ENCODE measurements at regions not wholly inside any gene's neighbourhood (a gene's known extent, or its start where the extent isn't known, plus 50 kb on each side); places are given as distances from the start of the nearest gene placed in this dataset.

- H3K9me3 ChIP-seq = no peaks in the 10 kb centered on the region
- WGBS, 4 donors = 90 to 92% (median 91%) methylated on average over 8 of the region's 8 CpGs
- H3K27me3 ChIP-seq = peaks cover 0 to 12% (median 0%) of the 10 kb centered on the region in 9 donors
- no peak overlapping the region for H3K4me3 ChIP-seq
- DNase-seq (no peak), ATAC-seq (no peak)
- peaks cover 0 to 7% (median 0%) of the 10 kb centered on the region in 12 donors for H3K4me1 ChIP-seq
- TF ChIP-seq POLR2A (IDR thresholded peaks at IDR 0.05) (no peak), CTCF (IDR thresholded peaks at IDR 0.05) (no peak)
- no peaks in the 10 kb centered on the region for H3K36me3 ChIP-seq
- intact Hi-C loops (cut with DNase I) = loop anchor here in 9 of 10 donors (2.0 to 10.0 kb wide), 3 partner anchors 299 to 303 kb away; no protein-coding TSS in a partner anchor
- no peak overlapping the region for H3K27ac ChIP-seq
Measured at GRCh38 chr10:129333706-129334105, 133.3 kb upstream of the MGMT start.

DNA sequence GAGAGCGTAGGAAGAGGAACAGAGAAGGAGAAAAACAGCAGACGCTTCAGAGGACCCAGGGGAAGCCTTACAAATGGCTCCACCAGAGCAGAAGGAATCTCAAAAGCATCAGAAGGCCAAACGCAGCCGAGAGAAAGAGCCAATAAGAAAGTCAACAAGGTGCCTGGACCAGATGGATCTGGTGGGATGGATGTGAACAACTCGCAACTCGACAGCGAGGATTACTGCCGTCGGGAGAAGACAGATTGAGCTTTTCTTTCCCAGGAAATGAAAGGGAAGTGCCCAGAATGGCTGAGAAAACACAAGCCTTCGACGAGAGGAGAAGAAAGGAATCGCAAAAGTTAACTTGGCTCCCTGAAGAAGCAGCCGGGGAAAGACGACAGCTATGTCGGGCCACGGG lies 132.8 kb upstream of the MGMT start:
- DNase-seq (no peak), ATAC-seq (no peak)
- H3K27me3 ChIP-seq = peaks cover 0 to 12% (median 0%) of the 10 kb centered on the region in 9 donors
- TF ChIP-seq CTCF (IDR thresholded peaks at IDR 0.05) = no peak
- no peak overlapping the region for H3K4me3 ChIP-seq
- H3K36me3 ChIP-seq = no peaks in the 10 kb centered on the region
- peaks cover 0 to 7% (median 0%) of the 10 kb centered on the region in 12 donors for H3K4me1 ChIP-seq
- intact Hi-C loops (cut with DNase I) = loop anchor here in 7 of 10 donors (5.0 to 10.0 kb wide), 2 partner anchors 299 to 302 kb away; no protein-coding TSS in a partner anchor
- H3K27ac ChIP-seq = no peak overlapping the region
- H3K9me3 ChIP-seq = no peaks in the 10 kb centered on the region
- 73 to 77% (median 76%) methylated on average over 16 of the region's 16 CpGs for WGBS, 4 donors

DNA sequence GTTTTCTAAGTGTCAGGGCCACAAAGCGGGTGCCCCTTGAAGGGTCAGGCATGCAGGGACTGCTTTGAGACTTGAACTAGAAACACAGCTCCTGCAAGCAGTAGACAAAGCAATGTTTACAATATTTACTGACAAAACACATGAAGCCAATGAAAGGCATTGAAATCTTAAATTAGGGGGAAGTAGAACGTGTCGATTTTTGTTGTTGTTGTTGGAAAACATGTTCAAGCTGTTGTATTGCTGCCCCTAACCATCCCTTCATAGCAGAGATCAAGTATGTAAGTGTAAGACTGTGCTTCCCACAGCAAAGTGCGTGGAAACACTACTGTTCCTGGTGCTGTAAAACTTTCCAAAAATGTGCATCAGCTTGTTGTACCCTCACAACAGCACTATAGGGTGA lies 131.6 kb upstream of the MGMT start:
- intact Hi-C loops (cut with DNase I) = loop anchor here in 3 of 10 donors (10.0 kb wide), 1 partner anchor 301 kb away; no protein-coding TSS in a partner anchor
- no peak overlapping the region for H3K27ac ChIP-seq
- DNase-seq = no peak

DNA sequence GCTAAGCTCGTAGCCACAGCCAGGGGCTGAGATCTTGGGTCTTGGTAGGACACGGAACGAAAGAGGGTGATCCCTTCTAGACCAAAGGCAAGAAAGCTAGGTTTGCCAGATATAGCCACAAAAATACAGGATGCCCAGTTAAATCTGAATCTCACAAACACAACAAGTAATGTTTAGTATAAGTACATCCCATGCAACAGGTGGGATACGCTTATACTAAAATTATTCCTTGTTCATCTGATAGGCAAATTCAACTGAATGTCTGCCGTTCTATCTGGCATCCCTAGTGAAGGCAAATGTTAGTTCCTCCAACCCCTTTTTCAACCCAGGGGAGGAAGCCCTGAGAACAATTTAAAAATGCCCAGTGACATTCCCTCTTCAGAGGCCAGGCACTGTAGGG lies 131.1 kb upstream of the MGMT start:
- 94 to 99% (median 95%) methylated on average over 5 of the region's 5 CpGs for WGBS, 4 donors
- no peak for TF ChIP-seq CTCF (IDR thresholded peaks at IDR 0.05)
- no peak for TF ChIP-seq POLR2A (IDR thresholded peaks at IDR 0.05)

More for the DNA sequence above, 131.6 kb upstream of the MGMT start:
- no peak for ATAC-seq
- H3K36me3 ChIP-seq = no peaks in the 10 kb centered on the region
- TF ChIP-seq POLR2A (IDR thresholded peaks at IDR 0.05) (no peak), CTCF (IDR thresholded peaks at IDR 0.05) (no peak)
- WGBS, 4 donors = 88 to 95% (median 93%) methylated on average over 4 of the region's 4 CpGs
- no peaks in the 10 kb centered on the region for H3K9me3 ChIP-seq
- no peak overlapping the region for H3K4me3 ChIP-seq
- H3K4me1 ChIP-seq = peaks cover 0 to 7% (median 0%) of the 10 kb centered on the region in 12 donors
- peaks cover 0 to 12% (median 0%) of the 10 kb centered on the region in 9 donors for H3K27me3 ChIP-seq

More for the DNA sequence above, 131.1 kb upstream of the MGMT start:
- Histone ChIP-seq H3K4me1 (peaks cover 0 to 7% (median 0%) of the 10 kb centered on the region in 12 donors), H3K36me3 (no peaks in the 10 kb centered on the region), H3K27me3 (peaks cover 0 to 12% (median 0%) of the 10 kb centered on the region in 9 donors), H3K9me3 (no peaks in the 10 kb centered on the region), H3K4me3 (no peak overlapping the region), H3K27ac (no peak overlapping the region)
- DNase-seq = no peak
- ATAC-seq = no peak
- intact Hi-C loops (cut with DNase I) = loop anchor here in 3 of 10 donors (10.0 kb wide), 1 partner anchor 301 kb away; no protein-coding TSS in a partner anchor
